HuH-7.5 (cell line): ENCODE measurements at regions not wholly inside any gene's neighbourhood (a gene's known extent, or its start where the extent isn't known, plus 50 kb on each side); places are given as distances from the start of the nearest gene placed in this dataset.

Source experiments
- DNase-seq: peaks from one replicate; pipeline ENCODE4 v3.0.0; 2011; ENCODE audit warnings: low spot score

DNA sequence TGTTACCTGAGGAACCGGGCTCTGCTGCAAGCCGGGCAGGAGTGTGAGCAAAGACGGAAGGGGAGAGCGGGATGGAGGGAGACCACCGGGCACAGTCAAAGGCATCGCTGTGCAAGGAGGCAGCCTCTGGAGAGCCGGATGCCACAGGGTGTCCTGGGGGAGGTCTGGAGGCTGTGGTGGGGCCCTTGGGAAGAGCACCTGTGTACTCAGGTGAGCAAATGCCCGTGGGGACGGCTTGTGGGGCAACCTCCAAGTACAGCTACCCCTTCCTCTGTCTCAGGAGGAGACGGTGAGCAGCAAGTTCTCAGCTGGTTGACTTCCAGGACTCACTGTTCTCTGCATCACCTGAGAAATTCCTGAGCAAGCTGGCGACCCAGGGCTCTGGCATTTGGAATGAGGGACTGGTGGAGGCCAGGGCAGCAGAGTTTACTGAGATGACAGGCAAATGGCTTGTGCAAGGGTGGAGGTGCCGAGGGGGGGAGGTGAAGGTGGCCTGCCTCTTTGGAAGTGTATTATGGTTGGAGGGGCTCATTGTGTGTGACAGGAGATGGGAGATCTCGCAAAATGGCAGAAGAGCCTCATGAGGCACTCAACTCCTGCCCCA, 345.2 kb upstream of the SHH start:
- DNase-seq: no peak

DNA sequence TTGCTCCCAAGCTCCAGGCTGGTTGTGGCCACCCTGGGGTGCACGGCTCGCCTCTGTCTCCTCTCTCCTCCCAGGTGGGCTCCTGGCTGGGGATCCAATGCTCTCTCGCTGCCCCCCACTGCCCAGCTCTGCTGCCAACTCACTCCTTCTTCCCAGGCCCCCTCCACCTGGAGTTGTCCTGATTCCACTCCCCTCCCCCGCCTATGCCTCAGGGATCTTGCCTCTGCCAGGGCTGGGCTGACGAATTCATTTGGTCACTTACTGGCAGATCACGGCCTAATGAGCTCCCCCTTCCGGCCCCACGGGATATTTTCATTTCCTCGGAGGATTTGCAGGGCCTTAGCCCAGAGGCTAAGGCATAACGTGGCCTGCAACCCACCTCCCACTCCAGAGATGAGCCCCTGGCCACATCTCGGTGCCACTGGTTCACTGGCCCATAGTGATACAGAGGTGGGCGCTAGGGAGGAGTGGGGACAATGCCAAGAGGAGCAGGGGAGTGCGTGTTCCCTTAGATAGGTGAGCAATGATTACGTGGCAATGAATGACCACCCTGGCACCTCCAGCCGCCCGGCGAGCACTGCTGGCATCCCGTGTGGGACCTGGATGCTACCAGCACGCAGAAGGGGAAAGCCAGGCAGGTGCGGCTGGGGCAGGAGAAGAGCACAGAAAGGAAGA, 344.6 kb upstream of the SHH start:
- peak; percentile 61 for DNase-seq

DNA sequence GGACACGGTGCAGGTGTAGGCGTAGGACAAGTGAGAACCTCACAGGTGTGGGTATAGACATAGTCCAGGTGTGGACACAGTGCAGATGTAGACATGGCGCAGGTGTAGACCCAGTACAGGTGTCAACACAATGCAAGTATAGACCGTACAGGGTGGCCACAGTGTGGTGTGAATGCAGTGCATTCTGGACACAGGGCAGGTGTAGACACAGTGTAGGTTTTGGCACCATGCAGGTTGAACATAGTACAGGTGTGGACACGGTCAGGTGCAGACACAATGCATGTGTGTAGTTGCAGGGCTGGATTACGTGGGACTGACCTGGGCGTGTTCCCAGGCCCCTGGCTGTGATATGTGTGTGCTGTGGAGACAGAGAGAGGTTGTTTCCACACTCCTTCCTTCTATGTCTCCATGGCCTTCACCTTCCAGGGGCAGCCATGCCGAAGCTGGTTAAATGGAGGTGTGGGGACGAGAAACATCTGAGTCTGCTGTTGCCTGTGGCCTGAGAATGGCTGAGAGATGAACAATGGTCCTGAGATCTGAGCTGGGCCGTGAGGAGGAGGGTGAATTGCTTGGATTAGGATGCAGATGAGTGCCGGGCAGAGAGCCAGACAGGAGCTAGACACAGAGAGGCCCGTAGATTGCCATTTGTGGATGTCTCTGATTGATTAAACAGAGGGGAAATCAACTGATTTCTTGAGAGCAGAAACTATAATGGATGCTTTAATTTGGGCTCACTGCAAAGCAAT, 343.9 kb upstream of the SHH start:
- DNase-seq: no peak

- no peak for DNase-seq
Observed at GRCh38 chr7:156153590-156153989, 341.3 kb upstream of the SHH start.

DNA sequence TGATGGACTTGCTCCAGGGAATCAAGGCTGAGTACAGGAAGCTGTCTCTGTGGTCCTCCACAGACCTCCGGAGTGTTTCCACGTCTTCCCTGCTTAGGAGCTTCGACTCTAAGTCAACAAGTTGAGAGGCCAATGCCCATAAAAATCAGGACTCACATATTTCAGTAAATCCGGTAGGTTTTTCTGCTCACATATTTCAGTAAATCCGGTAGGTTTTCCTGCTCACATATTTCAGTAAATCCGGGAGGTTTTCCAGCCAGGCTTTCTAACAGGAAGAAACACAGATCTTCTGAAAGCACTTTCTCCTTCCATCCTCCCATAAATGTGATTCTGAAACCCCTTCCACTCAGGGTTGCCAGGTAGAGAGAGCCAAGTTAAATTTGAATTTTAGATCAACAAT, 340.1 kb upstream of the SHH start:
- DNase-seq: no peak

DNA sequence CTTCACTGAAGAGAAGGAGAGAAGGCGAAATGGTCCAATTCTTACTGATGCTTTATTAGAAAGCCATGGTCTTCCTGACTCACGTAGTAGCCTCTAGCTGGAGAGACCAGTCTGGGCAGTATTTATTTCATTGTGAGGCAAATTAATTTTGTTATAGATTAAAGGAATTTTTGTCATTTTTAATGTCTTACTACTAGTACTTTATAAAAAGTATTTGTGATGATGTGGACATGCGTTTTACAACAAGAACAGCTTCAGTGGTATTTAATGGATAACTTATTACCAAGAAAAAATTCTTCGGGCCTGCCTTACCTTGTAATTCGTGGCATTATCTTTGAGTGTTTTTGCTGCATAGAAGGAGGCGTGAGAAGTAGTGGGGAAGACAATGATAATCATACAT, 339.4 kb upstream of the SHH start:
- DNase-seq: no peak

DNA sequence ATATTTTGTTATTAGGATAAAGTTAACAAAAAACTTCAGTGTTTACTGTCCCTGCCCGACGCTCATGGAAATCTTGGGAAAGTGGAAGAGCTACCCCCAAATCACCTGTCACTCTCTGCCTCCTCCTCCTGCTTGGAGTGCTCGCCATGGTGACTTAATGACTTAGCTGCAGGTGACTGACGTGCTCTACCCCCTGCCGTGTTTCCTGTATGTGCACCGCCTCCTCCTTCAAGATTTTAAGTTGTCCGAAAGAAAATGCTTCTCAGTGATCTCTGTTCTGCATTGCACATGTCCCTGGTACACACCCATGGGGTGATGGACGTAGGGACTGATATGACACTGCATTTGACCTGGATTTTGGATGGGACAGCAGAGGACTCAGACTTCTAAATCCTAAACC, 338.8 kb upstream of the SHH start:
- no peak for DNase-seq

GRCh38 chr7:156148995-156149394, 336.7 kb upstream of the SHH start:
- no peak for DNase-seq

DNA sequence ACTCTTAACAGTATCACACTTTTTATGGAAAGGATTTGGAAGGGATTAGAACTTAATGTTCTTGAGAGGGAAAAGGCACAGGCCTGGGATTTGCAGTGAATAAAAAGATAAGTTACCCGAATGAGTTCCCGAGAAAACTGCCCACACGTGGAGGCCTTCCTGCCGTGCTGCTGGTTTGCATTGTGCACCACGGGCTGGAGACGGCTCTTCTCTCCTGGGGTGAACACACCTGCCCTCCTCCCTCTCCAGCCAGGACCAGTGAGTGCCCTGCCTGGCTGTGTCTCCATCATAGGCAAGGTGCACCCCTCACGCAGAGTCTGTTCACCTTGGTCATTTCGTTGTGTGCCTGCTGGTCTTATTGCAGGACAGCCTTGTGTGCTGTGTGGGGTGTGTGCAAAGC, 336.3 kb upstream of the SHH start:
- DNase-seq: no peak

DNA sequence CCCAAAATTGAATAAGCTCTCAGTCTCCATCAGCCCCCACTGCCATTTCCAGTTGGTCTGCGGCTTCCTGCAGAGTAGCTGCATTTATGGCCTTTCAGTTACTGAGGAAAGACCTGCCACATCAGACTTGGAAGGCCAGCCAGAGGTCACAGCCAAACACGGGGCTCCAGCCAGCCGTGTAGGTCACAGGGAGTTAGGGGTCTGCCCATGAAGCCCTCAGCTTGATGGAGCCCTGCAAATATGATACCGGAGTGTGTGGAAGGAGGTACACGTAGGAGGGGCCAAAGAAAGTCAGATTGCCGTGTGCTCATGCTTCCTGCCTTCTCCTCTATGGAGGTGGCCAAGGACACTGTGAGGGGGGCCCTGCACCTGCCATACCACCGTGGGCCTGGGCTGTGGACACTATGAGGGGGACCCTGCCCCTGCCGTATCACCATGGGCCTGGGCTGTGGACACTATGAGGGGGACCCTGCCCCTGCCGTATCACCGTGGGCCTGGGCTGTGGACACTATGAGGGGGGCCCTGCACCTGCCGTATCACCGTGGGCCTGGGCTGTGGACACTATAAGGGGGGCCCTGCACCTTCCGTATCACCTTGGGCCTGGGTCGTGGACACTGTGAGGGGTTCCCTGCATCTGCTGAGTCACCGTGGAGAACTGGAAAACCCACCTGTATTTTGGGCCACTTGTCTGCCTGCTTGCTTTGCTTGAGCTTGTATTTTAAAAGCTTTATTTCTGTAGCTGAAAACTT, 335.7 kb upstream of the SHH start:
- DNase-seq: no peak

DNA sequence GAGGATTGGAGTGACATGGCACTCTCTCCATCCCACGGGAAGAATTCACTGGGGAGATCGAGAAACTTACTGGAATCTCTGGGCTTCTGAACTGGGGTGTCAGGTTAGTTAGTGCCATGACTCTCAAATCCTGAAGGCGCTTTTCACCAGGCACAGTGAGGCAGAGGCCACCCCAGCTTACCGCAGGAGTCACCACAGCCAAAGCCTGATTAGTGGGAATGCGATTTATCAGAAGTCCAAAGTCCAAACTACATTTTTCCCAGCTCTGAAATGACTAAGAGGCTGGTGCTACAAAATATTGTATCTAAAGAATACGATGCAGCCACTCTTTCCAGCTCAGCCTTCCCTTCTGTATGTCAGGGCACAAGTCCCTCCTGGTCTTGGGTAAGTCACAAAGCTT, 334.8 kb upstream of the SHH start:
- no peak for DNase-seq

- no peak for DNase-seq
Observed at GRCh38 chr7:156145996-156146395, 333.7 kb upstream of the SHH start.

DNA sequence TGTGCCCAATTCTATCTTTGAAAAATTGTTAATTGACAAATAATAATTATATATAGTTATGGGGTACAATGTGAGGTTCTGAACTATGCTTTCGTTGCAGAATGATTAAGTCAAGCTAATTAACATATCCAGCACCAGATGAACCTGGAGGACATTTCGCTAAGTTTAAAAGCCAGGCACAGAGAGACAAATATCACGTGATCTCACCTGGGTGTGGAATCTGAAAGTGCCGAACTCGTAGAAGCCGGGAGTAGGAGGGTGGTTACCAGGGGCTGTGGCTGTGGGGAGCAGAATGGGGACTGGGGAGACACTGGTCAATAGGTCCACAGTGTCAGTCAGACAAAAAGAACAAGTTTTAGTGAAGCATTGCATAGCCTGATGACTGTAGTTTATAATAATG, 332.9 kb upstream of the SHH start:
- DNase-seq: no peak

DNA sequence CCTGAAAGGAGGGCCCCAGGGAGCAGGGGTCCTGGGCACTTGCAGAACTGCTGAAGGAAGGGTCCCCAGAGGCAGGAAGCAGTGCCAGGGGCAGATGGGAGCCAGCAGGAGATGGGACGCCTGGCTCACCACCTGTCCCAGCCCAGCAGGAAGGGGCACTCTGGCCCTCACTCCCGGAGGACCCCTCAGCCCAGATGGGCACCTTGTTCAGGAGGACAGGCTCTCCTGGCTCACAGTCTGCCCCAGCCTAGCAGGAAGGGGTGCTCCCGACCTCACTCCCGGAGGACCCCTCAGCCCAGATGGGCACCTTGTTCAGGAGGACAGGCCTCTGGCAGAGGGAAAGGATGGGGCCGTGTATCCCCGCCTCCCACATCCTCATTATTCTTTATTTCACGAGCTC, 331.4 kb upstream of the SHH start:
- no peak for DNase-seq

GRCh38 chr7:156143158-156143557, 330.9 kb upstream of the SHH start:
- no peak for DNase-seq

GRCh38 chr7:156141941-156142340, 329.7 kb upstream of the SHH start:
- DNase-seq: no peak

DNA sequence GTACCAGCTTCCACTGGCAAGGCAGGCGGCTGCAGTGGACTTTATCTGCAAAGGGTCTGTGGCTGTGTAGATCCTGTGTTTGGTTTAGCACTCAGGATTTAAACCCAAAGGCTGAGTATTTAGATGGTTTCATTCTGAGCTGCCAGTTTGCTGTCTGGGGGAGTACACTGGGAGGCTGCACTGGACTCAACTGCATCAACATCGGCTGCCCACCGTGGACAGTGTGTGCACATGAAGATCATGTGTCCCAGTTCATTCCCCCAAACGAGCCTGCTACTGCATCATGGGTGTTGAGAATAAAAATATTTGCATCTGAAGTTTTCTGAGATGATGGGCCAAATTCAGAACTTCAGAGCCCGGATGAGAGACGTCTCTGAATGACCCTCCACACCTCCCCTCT, 328.6 kb upstream of the SHH start:
- no peak for DNase-seq

DNA sequence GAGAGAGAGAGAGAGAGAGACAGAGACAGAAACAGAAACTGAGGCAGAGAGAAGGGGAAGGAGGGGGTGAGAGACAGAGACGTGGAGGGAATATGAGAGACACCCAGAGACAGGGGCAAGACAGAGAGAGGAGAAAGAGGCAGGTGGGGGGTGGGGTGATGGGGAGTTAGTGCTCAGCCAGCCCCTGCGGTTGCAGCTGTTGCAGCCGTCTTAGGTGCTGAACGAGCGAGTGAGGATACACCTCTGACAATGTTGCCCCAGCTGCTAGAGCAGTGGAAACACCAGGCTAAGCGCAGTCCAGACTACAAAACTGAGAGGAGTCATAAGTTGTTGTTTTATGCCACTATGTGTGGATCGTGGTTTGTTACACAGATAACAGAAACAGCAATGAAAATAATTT, 328.2 kb upstream of the SHH start:
- no peak for DNase-seq

GRCh38 chr7:156139633-156140032, 327.4 kb upstream of the SHH start:
- DNase-seq: no peak

DNA sequence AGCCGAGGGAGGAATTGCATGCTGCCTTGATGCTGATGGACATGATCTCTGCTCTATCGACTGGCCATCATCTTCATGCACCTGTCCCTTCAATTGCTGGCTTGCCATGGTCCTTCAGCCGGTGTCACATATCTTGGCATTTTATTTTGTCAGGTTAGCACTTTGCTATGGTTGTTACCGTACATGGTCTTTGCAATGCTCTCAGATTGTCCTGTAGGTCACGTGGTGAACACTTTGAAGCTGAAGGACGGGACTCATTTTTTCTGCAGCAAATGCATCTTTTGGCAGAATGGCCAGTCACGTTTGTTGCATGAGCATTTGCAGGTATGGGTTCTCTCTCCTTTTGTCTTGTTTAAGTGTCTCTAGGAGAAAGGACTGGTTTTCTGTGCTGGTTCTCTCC, 326.8 kb upstream of the SHH start:
- DNase-seq: no peak

DNA sequence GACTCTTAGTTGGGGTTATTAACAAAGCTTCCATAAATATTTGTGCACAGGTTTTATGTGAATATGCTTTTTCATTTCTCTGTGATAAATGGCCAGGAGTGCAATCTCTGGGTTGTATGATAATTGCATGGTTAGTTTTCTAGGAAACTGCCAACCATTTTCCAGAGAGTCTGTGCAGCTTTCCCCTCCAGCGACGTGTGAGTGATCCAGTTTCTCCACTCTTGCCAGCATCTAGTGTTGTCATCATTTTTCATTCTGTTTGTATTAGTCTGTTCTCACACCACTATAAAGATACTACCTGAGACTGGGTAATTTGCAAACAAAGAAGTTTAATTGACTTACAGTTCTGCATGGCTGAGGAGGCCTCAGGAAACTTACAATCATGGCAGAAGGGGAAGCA, 319.6 kb upstream of the SHH start:
- DNase-seq: no peak

GRCh38 chr7:156129522-156129921, 317.3 kb upstream of the SHH start:
- DNase-seq: no peak

DNA sequence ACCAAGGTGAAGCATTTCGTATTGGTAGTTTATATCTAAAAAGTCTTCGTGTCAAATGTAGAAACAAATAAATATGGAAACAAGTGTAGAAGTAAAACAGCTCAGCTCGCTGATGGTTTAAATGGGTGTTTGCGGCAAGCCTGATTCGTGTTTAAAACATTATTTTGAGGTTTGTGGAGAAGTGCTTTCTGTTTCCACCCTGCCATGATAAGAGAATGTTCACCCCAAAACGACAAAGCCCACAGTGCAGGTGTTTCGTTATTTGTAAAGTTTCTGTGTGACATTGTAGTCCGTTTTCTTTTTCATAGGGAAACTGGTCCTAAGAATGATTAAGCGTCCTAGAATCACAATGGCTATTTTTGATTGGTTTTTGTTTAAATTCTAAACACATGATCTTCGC, 316.2 kb upstream of the SHH start:
- no peak for DNase-seq
